Lower leg skin (tissue), 3 donors: ENCODE measurements at regions not wholly inside any gene's neighbourhood (a gene's known extent, or its start where the extent isn't known, plus 50 kb on each side); places are given as distances from the start of the nearest gene placed in this dataset.
"Not testable (repeated sequence)": the region's sequence is repeated elsewhere in the genome, so short reads cannot be mapped to it uniquely, and the experiment has no call there.

ENCODE experiments used
- POLR2A ChIP-seq, 2 donors: fragments of 450-650 bp; IDR thresholded peaks; one replicate each; pipeline ENCODE4 v1.6.1; 2016 to 2017; ENCODE audit warnings: antibody characterized with exemption in 2 of 2, mild to moderate bottlenecking in 1 of 2, moderate library complexity in 1 of 2
- TF ChIP-seq, protein P1 (sequence below), 3 donors: fragments of 450-650 bp; IDR thresholded peaks; one replicate each; pipeline ENCODE4 v1.5.1; 2016; ENCODE audit warnings: antibody characterized with exemption in 3 of 3, mild to moderate bottlenecking in 3 of 3, moderate library complexity in 2 of 3

DNA sequence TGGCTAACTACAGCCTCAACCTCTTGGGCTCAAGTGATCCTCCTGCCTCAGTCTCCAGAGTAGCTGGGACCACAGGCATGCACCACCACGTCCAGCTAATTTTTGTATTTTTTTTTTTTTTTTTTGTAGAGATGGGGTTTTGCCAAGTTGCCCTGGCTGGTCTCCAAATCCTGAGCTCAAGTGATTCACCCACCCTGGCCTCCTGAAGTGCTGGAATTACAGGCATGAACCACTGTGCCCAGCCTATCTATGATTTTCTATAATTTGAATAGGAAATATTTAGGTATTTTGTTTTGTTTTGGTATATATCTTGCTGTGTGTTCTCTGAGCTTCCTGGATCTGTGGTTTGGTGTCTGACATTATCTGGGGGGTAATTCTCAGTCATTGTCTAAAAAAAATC is 146.3 kb upstream of the OR4E1 start:
- TF ChIP-seq, protein P1, sequence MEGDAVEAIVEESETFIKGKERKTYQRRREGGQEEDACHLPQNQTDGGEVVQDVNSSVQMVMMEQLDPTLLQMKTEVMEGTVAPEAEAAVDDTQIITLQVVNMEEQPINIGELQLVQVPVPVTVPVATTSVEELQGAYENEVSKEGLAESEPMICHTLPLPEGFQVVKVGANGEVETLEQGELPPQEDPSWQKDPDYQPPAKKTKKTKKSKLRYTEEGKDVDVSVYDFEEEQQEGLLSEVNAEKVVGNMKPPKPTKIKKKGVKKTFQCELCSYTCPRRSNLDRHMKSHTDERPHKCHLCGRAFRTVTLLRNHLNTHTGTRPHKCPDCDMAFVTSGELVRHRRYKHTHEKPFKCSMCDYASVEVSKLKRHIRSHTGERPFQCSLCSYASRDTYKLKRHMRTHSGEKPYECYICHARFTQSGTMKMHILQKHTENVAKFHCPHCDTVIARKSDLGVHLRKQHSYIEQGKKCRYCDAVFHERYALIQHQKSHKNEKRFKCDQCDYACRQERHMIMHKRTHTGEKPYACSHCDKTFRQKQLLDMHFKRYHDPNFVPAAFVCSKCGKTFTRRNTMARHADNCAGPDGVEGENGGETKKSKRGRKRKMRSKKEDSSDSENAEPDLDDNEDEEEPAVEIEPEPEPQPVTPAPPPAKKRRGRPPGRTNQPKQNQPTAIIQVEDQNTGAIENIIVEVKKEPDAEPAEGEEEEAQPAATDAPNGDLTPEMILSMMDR (IDR thresholded peaks at IDR 0.05) = not testable (repeated sequence)
- not testable (repeated sequence) for TF ChIP-seq POLR2A (IDR thresholded peaks at IDR 0.05)
